Adrenal gland (tissue), 5 donors: ENCODE measurements at regions not wholly inside any gene's neighbourhood (a gene's known extent, or its start where the extent isn't known, plus 50 kb on each side); places are given as distances from the start of the nearest gene placed in this dataset.

Experiments
- POLR2A ChIP-seq, 2 donors: fragments of 450-650 bp; IDR thresholded peaks; one replicate each; pipeline ENCODE4 v1.6.1; 2017; ENCODE audit warnings: antibody characterized with exemption in 2 of 2, mild to moderate bottlenecking in 2 of 2, moderate library complexity in 1 of 2
- TF ChIP-seq, protein P1 (sequence below), 6 experiments: fragments of 450-650 bp in 4 of 6; fragments of 200-600 bp in 2 of 6; sonication (generic) in 1 of 6; IDR thresholded peaks; 1 replicate in 5 of 6; 2 replicates in 1 of 6; pipeline versions ENCODE4 v1.5.1 to v1.8.0; 2016 to 2021; ENCODE audit warnings: antibody characterized with exemption in 6 of 6, mild to moderate bottlenecking in 2 of 6, moderate library complexity in 1 of 6
- donor health status: DM: no; HTN: no; CAD: no.

GRCh38 chr2:30072250-30072842 is 74.5 kb upstream of the YPEL5 start:
- no peak for TF ChIP-seq POLR2A (IDR thresholded peaks at IDR 0.05)
- TF ChIP-seq, protein P1, sequence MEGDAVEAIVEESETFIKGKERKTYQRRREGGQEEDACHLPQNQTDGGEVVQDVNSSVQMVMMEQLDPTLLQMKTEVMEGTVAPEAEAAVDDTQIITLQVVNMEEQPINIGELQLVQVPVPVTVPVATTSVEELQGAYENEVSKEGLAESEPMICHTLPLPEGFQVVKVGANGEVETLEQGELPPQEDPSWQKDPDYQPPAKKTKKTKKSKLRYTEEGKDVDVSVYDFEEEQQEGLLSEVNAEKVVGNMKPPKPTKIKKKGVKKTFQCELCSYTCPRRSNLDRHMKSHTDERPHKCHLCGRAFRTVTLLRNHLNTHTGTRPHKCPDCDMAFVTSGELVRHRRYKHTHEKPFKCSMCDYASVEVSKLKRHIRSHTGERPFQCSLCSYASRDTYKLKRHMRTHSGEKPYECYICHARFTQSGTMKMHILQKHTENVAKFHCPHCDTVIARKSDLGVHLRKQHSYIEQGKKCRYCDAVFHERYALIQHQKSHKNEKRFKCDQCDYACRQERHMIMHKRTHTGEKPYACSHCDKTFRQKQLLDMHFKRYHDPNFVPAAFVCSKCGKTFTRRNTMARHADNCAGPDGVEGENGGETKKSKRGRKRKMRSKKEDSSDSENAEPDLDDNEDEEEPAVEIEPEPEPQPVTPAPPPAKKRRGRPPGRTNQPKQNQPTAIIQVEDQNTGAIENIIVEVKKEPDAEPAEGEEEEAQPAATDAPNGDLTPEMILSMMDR (IDR thresholded peaks at IDR 0.05), result peak; percentile 62 to 76 (median 71)
